ENCODE measurements at regions not wholly inside any gene's neighbourhood (a gene's known extent, or its start where the extent isn't known, plus 50 kb on each side); places are given as distances from the start of the nearest gene placed in this dataset.

- TF ChIP-seq EZH2 (IDR thresholded peaks at IDR 0.05; ENCODE audit: borderline replicate concordance, low read length) (no peak), CTCF (conservative IDR thresholded peaks at IDR 0.05 in 1 of 2, IDR thresholded peaks at IDR 0.05 in 1 of 2; ENCODE audit: extremely low read depth in 1 of 2, insufficient read depth in 1 of 2, low read depth in 1 of 2, low read length in 2 of 2) (no peak)
These were observed 600.0 kb upstream of the CA10 start for GRCh38 chr17:52758481-52758880.

All from mammary epithelial cell (primary cell).